ENCODE measurements at regions not wholly inside any gene's neighbourhood (a gene's known extent, or its start where the extent isn't known, plus 50 kb on each side); places are given as distances from the start of the nearest gene placed in this dataset.

- intact Hi-C loops (cut with DNase I) = no loop called here
- DNase-seq (no peak), ATAC-seq (ENCODE audit: poor library complexity) (no peak)
These were observed 78.0 kb upstream of the CENPW start for GRCh38 chr6:126261792-126262421.

- intact Hi-C loops (cut with DNase I) = no loop called here
- no peak for ATAC-seq (ENCODE audit: poor library complexity)
These were observed 75.7 kb upstream of the CENPW start for GRCh38 chr6:126264265-126264664.

GRCh38 chr6:126266664-126267063, 73.3 kb upstream of the CENPW start:
- intact Hi-C loops (cut with DNase I) = no loop called here
- ATAC-seq (ENCODE audit: poor library complexity) (no peak), DNase-seq (no peak)

More at GRCh38 chr6:126264265-126264664, 75.7 kb upstream of the CENPW start:
- DNase-seq = no peak

- ATAC-seq (ENCODE audit: poor library complexity) = no peak
- DNase-seq = no peak
- intact Hi-C loops (cut with DNase I) = no loop called here
These were observed 72.3 kb upstream of the CENPW start for GRCh38 chr6:126267626-126268025.

- no peak for DNase-seq
- no peak for ATAC-seq (ENCODE audit: poor library complexity)
- intact Hi-C loops (cut with DNase I) = no loop called here
These were observed 71.8 kb upstream of the CENPW start for GRCh38 chr6:126268092-126268491.

- no peak for DNase-seq
- intact Hi-C loops (cut with DNase I) = no loop called here
- ATAC-seq (ENCODE audit: poor library complexity) = no peak
These were observed 59.6 kb upstream of the CENPW start for GRCh38 chr6:126280287-126280686.

- no peak for DNase-seq
- ATAC-seq (ENCODE audit: poor library complexity) = no peak
- intact Hi-C loops (cut with DNase I) = no loop called here
These were observed 54.0 kb upstream of the CENPW start for GRCh38 chr6:126285871-126286365.
